ENCODE measurements at regions not wholly inside any gene's neighbourhood (a gene's known extent, or its start where the extent isn't known, plus 50 kb on each side); places are given as distances from the start of the nearest gene placed in this dataset.

- TF ChIP-seq CTCF (IDR thresholded peaks at IDR 0.05; ENCODE audit: extremely low read depth, low read depth, low read length), result no peak
- Histone ChIP-seq H2AFZ (ENCODE audit: low read length) (no peak overlapping the region), H3K4me3 (ENCODE audit: insufficient read depth, low read length) (no peak overlapping the region), H3K27ac (ENCODE audit: low read depth, low read length) (no peak overlapping the region), H3K4me1 (ENCODE audit: insufficient read depth, low read length) (no peaks in the 10 kb centered on the region), H3K36me3 (ENCODE audit: insufficient read depth, low read length) (no peaks in the 10 kb centered on the region), H3K4me2 (ENCODE audit: insufficient read depth, low read length) (no peak overlapping the region), H3K27me3 (ENCODE audit: insufficient read depth, low read length) (no peaks in the 10 kb centered on the region), H4K20me1 (ENCODE audit: insufficient read depth, low read length) (no peaks in the 10 kb centered on the region), H3K9me3 (ENCODE audit: low read depth, low read length) (no peaks in the 10 kb centered on the region), H3K79me2 (ENCODE audit: insufficient read depth, low read length) (no peaks in the 10 kb centered on the region)
- no peak for DNase-seq (ENCODE audit: insufficient read length, low spot score, missing footprints)
Measured at GRCh38 chrX:76987381-76987780, 459.8 kb upstream of the FGF16 start.

- no peaks in the 10 kb centered on the region for H3K9me3 ChIP-seq (ENCODE audit: low read depth, low read length)
- no peak for TF ChIP-seq CTCF (IDR thresholded peaks at IDR 0.05; ENCODE audit: extremely low read depth, low read depth, low read length)
- DNase-seq (ENCODE audit: insufficient read length, low spot score, missing footprints), result no peak
- H3K27ac ChIP-seq (ENCODE audit: low read depth, low read length), result no peak overlapping the region
- H3K36me3 ChIP-seq (ENCODE audit: insufficient read depth, low read length), result no peaks in the 10 kb centered on the region
- no peak overlapping the region for H2AFZ ChIP-seq (ENCODE audit: low read length)
- H3K79me2 ChIP-seq (ENCODE audit: insufficient read depth, low read length), result no peaks in the 10 kb centered on the region
- H3K27me3 ChIP-seq (ENCODE audit: insufficient read depth, low read length), result no peaks in the 10 kb centered on the region
- H3K4me1 ChIP-seq (ENCODE audit: insufficient read depth, low read length), result no peaks in the 10 kb centered on the region
- no peak overlapping the region for H3K4me2 ChIP-seq (ENCODE audit: insufficient read depth, low read length)
- no peak overlapping the region for H3K4me3 ChIP-seq (ENCODE audit: insufficient read depth, low read length)
- H4K20me1 ChIP-seq (ENCODE audit: insufficient read depth, low read length), result no peaks in the 10 kb centered on the region
Measured at GRCh38 chrX:76996641-76997040, 450.5 kb upstream of the FGF16 start.

GRCh38 chrX:77003530-77003929 lies 443.7 kb upstream of the FGF16 start:
- Histone ChIP-seq H3K4me2 (ENCODE audit: insufficient read depth, low read length) (no peak overlapping the region), H3K36me3 (ENCODE audit: insufficient read depth, low read length) (no peaks in the 10 kb centered on the region), H3K4me1 (ENCODE audit: insufficient read depth, low read length) (no peaks in the 10 kb centered on the region), H3K4me3 (ENCODE audit: insufficient read depth, low read length) (no peak overlapping the region), H3K9me3 (ENCODE audit: low read depth, low read length) (no peaks in the 10 kb centered on the region), H3K79me2 (ENCODE audit: insufficient read depth, low read length) (no peaks in the 10 kb centered on the region), H4K20me1 (ENCODE audit: insufficient read depth, low read length) (no peaks in the 10 kb centered on the region), H3K27me3 (ENCODE audit: insufficient read depth, low read length) (no peaks in the 10 kb centered on the region), H2AFZ (ENCODE audit: low read length) (no peak overlapping the region), H3K27ac (ENCODE audit: low read depth, low read length) (no peak overlapping the region)
- no peak for DNase-seq (ENCODE audit: insufficient read length, low spot score, missing footprints)
- no peak for TF ChIP-seq CTCF (IDR thresholded peaks at IDR 0.05; ENCODE audit: extremely low read depth, low read depth, low read length)

- H4K20me1 ChIP-seq (ENCODE audit: insufficient read depth, low read length), result no peaks in the 10 kb centered on the region
- no peak for TF ChIP-seq CTCF (IDR thresholded peaks at IDR 0.05; ENCODE audit: extremely low read depth, low read depth, low read length)
- H3K27me3 ChIP-seq (ENCODE audit: insufficient read depth, low read length), result no peaks in the 10 kb centered on the region
- no peak overlapping the region for H2AFZ ChIP-seq (ENCODE audit: low read length)
- H3K9me3 ChIP-seq (ENCODE audit: low read depth, low read length), result no peaks in the 10 kb centered on the region
- H3K4me3 ChIP-seq (ENCODE audit: insufficient read depth, low read length), result no peak overlapping the region
- no peak for DNase-seq (ENCODE audit: insufficient read length, low spot score, missing footprints)
- no peak overlapping the region for H3K4me2 ChIP-seq (ENCODE audit: insufficient read depth, low read length)
- no peak overlapping the region for H3K27ac ChIP-seq (ENCODE audit: low read depth, low read length)
- H3K79me2 ChIP-seq (ENCODE audit: insufficient read depth, low read length), result no peaks in the 10 kb centered on the region
- H3K4me1 ChIP-seq (ENCODE audit: insufficient read depth, low read length), result no peaks in the 10 kb centered on the region
- no peaks in the 10 kb centered on the region for H3K36me3 ChIP-seq (ENCODE audit: insufficient read depth, low read length)
Measured at GRCh38 chrX:77003956-77004355, 443.2 kb upstream of the FGF16 start.

All from osteoblast (primary cell).